GM10266 (cell line): ENCODE measurements at regions not wholly inside any gene's neighbourhood (a gene's known extent, or its start where the extent isn't known, plus 50 kb on each side); places are given as distances from the start of the nearest gene placed in this dataset.

Experiments
- DNase-seq: peaks from one replicate; pipeline ENCODE4 v3.0.0; 2012; ENCODE audit errors: extremely low spot score
- TF ChIP-seq, protein P1 (sequence below): IDR thresholded peaks from 2 replicates; pipeline ENCODE4 v1.5.1; 2012; ENCODE audit warnings: mild to moderate bottlenecking, low read depth; ENCODE audit not compliant: control insufficient read depth, insufficient read depth; ENCODE audit errors: missing control alignments

GRCh38 chr9:26459959-26460358, 432.6 kb downstream of the CAAP1 start:
- TF ChIP-seq, protein P1, sequence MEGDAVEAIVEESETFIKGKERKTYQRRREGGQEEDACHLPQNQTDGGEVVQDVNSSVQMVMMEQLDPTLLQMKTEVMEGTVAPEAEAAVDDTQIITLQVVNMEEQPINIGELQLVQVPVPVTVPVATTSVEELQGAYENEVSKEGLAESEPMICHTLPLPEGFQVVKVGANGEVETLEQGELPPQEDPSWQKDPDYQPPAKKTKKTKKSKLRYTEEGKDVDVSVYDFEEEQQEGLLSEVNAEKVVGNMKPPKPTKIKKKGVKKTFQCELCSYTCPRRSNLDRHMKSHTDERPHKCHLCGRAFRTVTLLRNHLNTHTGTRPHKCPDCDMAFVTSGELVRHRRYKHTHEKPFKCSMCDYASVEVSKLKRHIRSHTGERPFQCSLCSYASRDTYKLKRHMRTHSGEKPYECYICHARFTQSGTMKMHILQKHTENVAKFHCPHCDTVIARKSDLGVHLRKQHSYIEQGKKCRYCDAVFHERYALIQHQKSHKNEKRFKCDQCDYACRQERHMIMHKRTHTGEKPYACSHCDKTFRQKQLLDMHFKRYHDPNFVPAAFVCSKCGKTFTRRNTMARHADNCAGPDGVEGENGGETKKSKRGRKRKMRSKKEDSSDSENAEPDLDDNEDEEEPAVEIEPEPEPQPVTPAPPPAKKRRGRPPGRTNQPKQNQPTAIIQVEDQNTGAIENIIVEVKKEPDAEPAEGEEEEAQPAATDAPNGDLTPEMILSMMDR = no peak
- DNase-seq = no peak

DNA sequence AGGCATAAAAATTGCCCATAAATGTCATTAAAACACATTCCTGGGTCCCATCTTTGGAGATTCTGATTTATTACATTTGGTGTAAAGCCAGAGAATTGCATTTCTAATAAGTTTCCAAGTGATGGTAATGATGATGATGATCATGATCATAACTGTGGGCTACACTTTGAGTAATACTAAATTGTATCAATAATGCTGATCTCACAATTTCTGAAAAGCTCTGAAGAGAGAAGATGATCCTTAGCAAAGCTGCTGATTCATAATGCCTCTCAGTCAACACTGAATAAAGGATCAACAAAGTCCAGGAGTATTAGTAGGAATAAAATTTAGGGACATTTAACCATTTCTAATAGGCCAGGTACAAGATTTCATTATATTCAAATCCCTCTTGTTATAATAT, 434.5 kb downstream of the CAAP1 start:
- no peak for DNase-seq
- TF ChIP-seq, protein P1 = no peak

DNA sequence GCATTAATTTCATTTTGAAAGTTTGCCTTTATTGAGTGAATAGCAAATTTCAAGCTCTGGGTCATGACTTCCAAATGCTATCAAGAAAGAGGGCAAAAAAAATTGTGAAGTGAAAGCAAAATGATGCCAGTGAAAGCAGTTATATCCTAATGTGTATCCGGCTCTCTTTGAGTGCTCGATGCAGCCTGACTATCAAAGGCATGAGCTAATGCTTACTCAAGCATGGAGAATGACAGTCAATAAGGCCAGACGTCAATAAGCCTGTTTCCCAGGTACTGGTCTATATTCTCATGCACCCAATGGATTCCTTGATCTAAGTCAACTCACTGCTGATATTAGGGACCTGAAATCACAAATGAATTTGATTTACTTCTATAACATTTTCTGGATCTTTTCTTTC, 435.5 kb downstream of the CAAP1 start:
- TF ChIP-seq, protein P1 = no peak

GRCh38 chr9:26439061-26439624, 453.5 kb downstream of the CAAP1 start:
- no peak for DNase-seq

More for the DNA sequence above, 435.5 kb downstream of the CAAP1 start:
- DNase-seq = no peak

GRCh38 chr9:26437056-26437711, 455.4 kb downstream of the CAAP1 start:
- TF ChIP-seq, protein P1 = no peak
- no peak for DNase-seq

More at GRCh38 chr9:26439061-26439624, 453.5 kb downstream of the CAAP1 start:
- TF ChIP-seq, protein P1 = no peak

DNA sequence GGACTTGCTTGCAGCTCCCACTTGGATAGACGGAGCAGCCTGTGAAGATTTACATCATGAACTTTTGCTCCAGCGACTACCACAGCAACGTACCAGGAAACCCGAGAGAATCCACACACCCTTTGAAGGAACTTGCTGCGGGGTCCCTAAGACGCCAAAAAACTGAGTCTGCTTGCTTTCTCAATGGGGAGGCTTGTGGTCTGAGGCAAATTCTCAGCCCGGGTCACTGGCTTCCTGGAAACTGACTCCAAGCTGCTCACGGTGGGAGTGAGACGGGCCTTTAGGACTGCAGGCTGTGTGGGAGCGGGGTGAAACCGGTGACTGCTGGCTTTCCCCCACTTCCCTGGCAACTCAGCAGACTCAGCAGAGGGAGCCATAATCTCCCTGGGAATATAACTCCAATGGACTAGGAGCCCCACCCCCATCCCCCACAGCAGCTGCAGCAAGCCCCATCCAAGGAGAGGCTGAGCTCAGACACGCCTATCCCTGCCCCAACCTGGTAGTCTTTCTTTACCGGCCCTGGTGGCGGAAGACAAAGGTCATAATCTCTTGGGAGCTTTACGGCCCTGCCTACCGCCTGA, 466.0 kb downstream of the CAAP1 start:
- DNase-seq = no peak
- TF ChIP-seq, protein P1 = no peak

GRCh38 chr9:26418480-26418879, 474.1 kb downstream of the CAAP1 start:
- TF ChIP-seq, protein P1 = no peak
- DNase-seq = no peak
